OCI-LY3 (cell line): ENCODE measurements at regions not wholly inside any gene's neighbourhood (a gene's known extent, or its start where the extent isn't known, plus 50 kb on each side); places are given as distances from the start of the nearest gene placed in this dataset.
"Not testable (repeated sequence)": the region's sequence is repeated elsewhere in the genome, so short reads cannot be mapped to it uniquely, and the experiment has no call there.

Source experiments
- EZH2phosphoT487 ChIP-seq: fragments of 200-600 bp; shearing (Covaris generic); IDR thresholded peaks from 2 replicates; pipeline ENCODE4 v1.6.1; 2018; ENCODE audit warnings: antibody characterized with exemption, mixed run types, low read depth
- TF ChIP-seq, protein P1 (sequence below): fragments of 200-600, 300-600 bp; sonication (generic); IDR thresholded peaks from 2 replicates; pipeline ENCODE4 v1.5.1; 2014; ENCODE audit warnings: antibody characterized with exemption, low read length, low read depth

DNA sequence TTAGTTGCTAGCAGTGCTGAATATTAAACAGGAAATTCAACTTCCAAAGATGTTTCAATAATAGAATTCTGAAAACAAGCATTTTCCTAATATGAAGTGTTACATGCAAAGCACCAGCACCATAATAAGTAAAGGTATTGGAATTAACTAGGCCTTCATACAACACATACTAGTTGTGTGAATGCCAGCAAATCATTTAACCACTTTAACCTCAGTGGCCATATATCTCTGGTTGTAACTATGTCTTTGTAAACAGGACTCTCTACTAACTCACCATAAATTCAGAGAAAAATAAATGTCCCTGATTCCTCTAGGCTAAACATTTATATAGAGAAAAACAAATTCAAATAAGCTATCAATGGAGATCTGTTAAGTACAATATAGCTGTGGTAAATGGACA is 175.7 kb upstream of the NBPF9 start:
- TF ChIP-seq, protein P1, sequence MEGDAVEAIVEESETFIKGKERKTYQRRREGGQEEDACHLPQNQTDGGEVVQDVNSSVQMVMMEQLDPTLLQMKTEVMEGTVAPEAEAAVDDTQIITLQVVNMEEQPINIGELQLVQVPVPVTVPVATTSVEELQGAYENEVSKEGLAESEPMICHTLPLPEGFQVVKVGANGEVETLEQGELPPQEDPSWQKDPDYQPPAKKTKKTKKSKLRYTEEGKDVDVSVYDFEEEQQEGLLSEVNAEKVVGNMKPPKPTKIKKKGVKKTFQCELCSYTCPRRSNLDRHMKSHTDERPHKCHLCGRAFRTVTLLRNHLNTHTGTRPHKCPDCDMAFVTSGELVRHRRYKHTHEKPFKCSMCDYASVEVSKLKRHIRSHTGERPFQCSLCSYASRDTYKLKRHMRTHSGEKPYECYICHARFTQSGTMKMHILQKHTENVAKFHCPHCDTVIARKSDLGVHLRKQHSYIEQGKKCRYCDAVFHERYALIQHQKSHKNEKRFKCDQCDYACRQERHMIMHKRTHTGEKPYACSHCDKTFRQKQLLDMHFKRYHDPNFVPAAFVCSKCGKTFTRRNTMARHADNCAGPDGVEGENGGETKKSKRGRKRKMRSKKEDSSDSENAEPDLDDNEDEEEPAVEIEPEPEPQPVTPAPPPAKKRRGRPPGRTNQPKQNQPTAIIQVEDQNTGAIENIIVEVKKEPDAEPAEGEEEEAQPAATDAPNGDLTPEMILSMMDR, result not testable (repeated sequence)
- TF ChIP-seq EZH2phosphoT487, result not testable (repeated sequence)
